ENCODE measurements at regions not wholly inside any gene's neighbourhood (a gene's known extent, or its start where the extent isn't known, plus 50 kb on each side); places are given as distances from the start of the nearest gene placed in this dataset.

GRCh38 chr18:51559902-51560287 is 362.4 kb upstream of the MEX3C start:
- BruUV-seq (replicated peaks), result no TSS peak
- H3K4me1 ChIP-seq (ENCODE audit: control insufficient read depth, insufficient read depth, low read length), result no peaks in the 10 kb centered on the region
- H2AFZ ChIP-seq (ENCODE audit: control insufficient read depth, low read depth, low read length), result no peak overlapping the region
- no peaks in the 10 kb centered on the region for H3K27me3 ChIP-seq (replicated peaks in 1 of 2; ENCODE audit: control insufficient read depth in 2 of 2, insufficient read depth in 2 of 2, low read length in 1 of 2)
- H3K36me3 ChIP-seq (ENCODE audit: control insufficient read depth in 2 of 2, insufficient read depth in 2 of 2, low read length in 1 of 2), result no peaks in the 10 kb centered on the region
- H4K20me1 ChIP-seq (ENCODE audit: control insufficient read depth, insufficient read depth), result no peaks in the 10 kb centered on the region
- RAD21 ChIA-PET (ENCODE audit: unreplicated experiment), result no interaction called here
- POLR2A ChIA-PET, result no interaction called here
- TF ChIP-seq ASH2L (IDR thresholded peaks at IDR 0.05; ENCODE audit: borderline replicate concordance, low read depth) (no peak), CTCF (IDR thresholded peaks at IDR 0.05 in 2 of 3, conservative IDR thresholded peaks at IDR 0.05 in 1 of 3; ENCODE audit: control insufficient read depth in 2 of 3, extremely low read depth in 1 of 3, insufficient read depth in 1 of 3, low read depth in 3 of 3, low read length in 3 of 3) (0 out of 6 replicates have a peak, but pooled peaks of 1 of the 3 experiments have one; percentile 4)
- H3K9ac ChIP-seq (ENCODE audit: control insufficient read depth, insufficient read depth, low read length), result no peak overlapping the region
- H3K4me3 ChIP-seq, result no peak overlapping the region
- DNase-seq (ENCODE audit: low read depth, low spot score), result no peak
- no peaks in the 10 kb centered on the region for H3K9me3 ChIP-seq (replicated peaks; ENCODE audit: control insufficient read depth, insufficient read depth, low read length)
- ATAC-seq, result no peak
- SMC1A ChIA-PET (ENCODE audit: uncharacterized antibody, unreplicated experiment), result no interaction called here
- H3K4me2 ChIP-seq (ENCODE audit: control insufficient read depth, insufficient read depth), result no peak overlapping the region
- FAIRE-seq, result no peak
- no peak overlapping the region for H3K27ac ChIP-seq (ENCODE audit: control insufficient read depth, insufficient read depth)
- 0% methylated on average over 1 of the region's 1 CpG for WGBS (ENCODE audit: insufficient coverage, insufficient replicate concordance, low lambda C conversion rate, missing lambda C conversion rate)
- intact Hi-C loops (cut with micrococcal nuclease; ENCODE audit: unreplicated experiment) (no loop called here), in situ Hi-C loops (cut with MboI) (no loop called here)
- CTCF ChIA-PET, result interaction anchor here (0.8 kb wide), 1 partner anchor 282 kb away, joined by 3 read pairs; no protein-coding TSS in a partner anchor
- H3K79me2 ChIP-seq (ENCODE audit: control insufficient read depth, insufficient read depth, low read length), result no peaks in the 10 kb centered on the region

GRCh38 chr18:51561821-51562220 is 364.3 kb upstream of the MEX3C start:
- 56% methylated on average over 4 of the region's 4 CpGs for WGBS (ENCODE audit: insufficient coverage, insufficient replicate concordance, low lambda C conversion rate, missing lambda C conversion rate)

More at GRCh38 chr18:51561821-51562220, 364.3 kb upstream of the MEX3C start:
- intact Hi-C loops (cut with micrococcal nuclease; ENCODE audit: unreplicated experiment) (no loop called here), in situ Hi-C loops (cut with MboI) (no loop called here)
- ChIA-PET CTCF (no interaction called here), SMC1A (ENCODE audit: uncharacterized antibody, unreplicated experiment) (no interaction called here), POLR2A (no interaction called here), RAD21 (ENCODE audit: unreplicated experiment) (no interaction called here)
- Histone ChIP-seq H3K9ac (ENCODE audit: control insufficient read depth, insufficient read depth, low read length) (no peak overlapping the region), H3K4me2 (ENCODE audit: control insufficient read depth, insufficient read depth) (no peak overlapping the region), H3K9me3 (replicated peaks; ENCODE audit: control insufficient read depth, insufficient read depth, low read length) (no peaks in the 10 kb centered on the region), H3K4me1 (ENCODE audit: control insufficient read depth, insufficient read depth, low read length) (no peaks in the 10 kb centered on the region), H3K4me3 (no peak overlapping the region), H2AFZ (ENCODE audit: control insufficient read depth, low read depth, low read length) (no peak overlapping the region), H3K27ac (ENCODE audit: control insufficient read depth, insufficient read depth) (no peak overlapping the region), H3K79me2 (ENCODE audit: control insufficient read depth, insufficient read depth, low read length) (no peaks in the 10 kb centered on the region), H3K36me3 (ENCODE audit: control insufficient read depth in 2 of 2, insufficient read depth in 2 of 2, low read length in 1 of 2) (no peaks in the 10 kb centered on the region), H4K20me1 (ENCODE audit: control insufficient read depth, insufficient read depth) (no peaks in the 10 kb centered on the region), H3K27me3 (replicated peaks in 1 of 2; ENCODE audit: control insufficient read depth in 2 of 2, insufficient read depth in 2 of 2, low read length in 1 of 2) (no peaks in the 10 kb centered on the region)
- BruUV-seq (replicated peaks), result no TSS peak
- ATAC-seq, result no peak
- TF ChIP-seq SMC3 (IDR thresholded peaks at IDR 0.05; ENCODE audit: borderline replicate concordance, low read length) (no peak), TCF12 (IDR thresholded peaks at IDR 0.05; ENCODE audit: low read depth, low read length) (no peak), TCF3 (IDR thresholded peaks at IDR 0.05; ENCODE audit: borderline replicate concordance, insufficient read depth, low read depth, low read length) (no peak), KDM1A (IDR thresholded peaks at IDR 0.05; ENCODE audit: borderline replicate concordance) (no peak), CTCF (IDR thresholded peaks at IDR 0.05 in 2 of 3, conservative IDR thresholded peaks at IDR 0.05 in 1 of 3; ENCODE audit: control insufficient read depth in 2 of 3, extremely low read depth in 1 of 3, insufficient read depth in 1 of 3, low read depth in 3 of 3, low read length in 3 of 3) (no peak), SREBF1 (IDR thresholded peaks at IDR 0.05; ENCODE audit: low read length) (no peak), CBX3 (IDR thresholded peaks at IDR 0.05; ENCODE audit: borderline replicate concordance, low read depth) (no peak)
- no peak for DNase-seq (ENCODE audit: low read depth, low spot score)
- no peak for FAIRE-seq

Measured in GM12878 (cell line).